Erythroblast (primary cell): ENCODE measurements at regions not wholly inside any gene's neighbourhood (a gene's known extent, or its start where the extent isn't known, plus 50 kb on each side); places are given as distances from the start of the nearest gene placed in this dataset.

Experiments
- GATA1 ChIP-seq: IDR thresholded peaks from 2 replicates; pipeline ENCODE4 v1.6.1; 2011; ENCODE audit warnings: low read depth, mild to moderate bottlenecking, control low read depth, low read length, moderate library complexity
- POLR2A ChIP-seq: IDR thresholded peaks from 2 replicates; pipeline ENCODE4 v1.6.1; 2011; ENCODE audit warnings: mild to moderate bottlenecking, low read length

DNA sequence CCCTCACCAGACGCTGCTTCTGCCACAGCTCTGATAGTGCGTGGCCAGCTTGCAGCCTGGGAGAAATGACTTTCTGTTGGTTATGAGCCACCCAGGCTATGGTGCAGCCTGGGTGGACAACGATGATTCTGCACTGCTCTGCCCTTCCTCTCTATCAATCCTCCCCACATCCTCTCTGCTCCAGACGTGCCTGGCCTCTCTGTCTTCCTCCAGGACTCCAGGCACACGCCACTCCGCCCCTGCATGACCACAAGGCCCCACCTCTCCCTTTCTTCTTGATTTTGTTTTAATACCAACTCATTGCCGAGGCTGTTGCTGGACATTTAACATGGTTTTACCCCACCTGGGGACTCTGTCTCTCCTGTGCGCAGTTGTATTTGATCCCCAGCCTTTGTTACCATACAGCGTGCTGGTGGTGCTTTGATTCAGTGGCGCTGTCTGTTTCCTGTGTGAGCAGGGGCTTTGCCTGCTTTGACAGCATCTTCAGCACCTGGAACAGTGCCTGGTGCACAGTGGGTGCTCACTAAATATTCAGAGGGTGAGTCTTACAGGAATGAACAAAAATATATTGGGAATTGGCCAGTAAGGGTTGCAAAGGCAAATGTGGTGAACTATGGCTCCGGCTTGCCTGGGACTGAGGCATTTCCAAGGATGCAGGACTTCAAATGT is 280.9 kb downstream of the CDH26 start:
- TF ChIP-seq POLR2A (no peak), GATA1 (no peak)
